SK-N-SH (cell line): ENCODE measurements at regions not wholly inside any gene's neighbourhood (a gene's known extent, or its start where the extent isn't known, plus 50 kb on each side); places are given as distances from the start of the nearest gene placed in this dataset.
A peak's percentile ranks its signal among the peaks of the same experiment; 100 is the strongest.

Source experiments
- CTCF ChIA-PET: fragments of 300-600, 350-600 bp; formaldehyde crosslinking; extraction: SDS; loops from one replicate; lab custom pipeline; 2021; lab: Yijun Ruan, JAX
- POLR2A ChIA-PET: fragments of 350-600 bp; sonication (Branson Sonifier 250); formaldehyde crosslinking; extraction: SDS; loops from one replicate; lab custom pipeline; 2020; ENCODE audit warnings: antibody characterized with exemption, inconsistent platforms; lab: Yijun Ruan, JAX
- DNase-seq: peaks from one replicate; pipeline ENCODE4 v3.0.0; 2012
- H2AFZ ChIP-seq: fragments of 200-600 bp; sonication (generic); 2 replicates; pipeline ENCODE4 v1.8.1; 2016; ENCODE audit warnings: antibody characterized with exemption, mild to moderate bottlenecking, low read depth
- H3F3A ChIP-seq: fragments of 200-600 bp; sonication (generic); replicated peaks from 2 replicates; pipeline ENCODE3; 2016; ENCODE audit warnings: antibody characterized with exemption, mild to moderate bottlenecking; ENCODE audit not compliant: insufficient read depth
- H3K27ac ChIP-seq, 2 experiments: fragments of 200-500 bp in 1 of 2; fragments of 200-600 bp in 1 of 2; sonication (Bioruptor generic) in 1 of 2; sonication (generic), shearing (Covaris generic) in 1 of 2; 2 replicates each; pipeline versions ENCODE4 v1.5.1 to v1.6.1; 2014 to 2016; ENCODE audit warnings: low read depth in 2 of 2, inconsistent platforms in 1 of 2, low read length in 1 of 2, mild to moderate bottlenecking in 1 of 2, mixed read lengths in 1 of 2
- H3K27me3 ChIP-seq: fragments of 200-600 bp; sonication (generic), shearing (Covaris generic); 2 replicates; pipeline ENCODE4 v1.6.1; 2016; ENCODE audit warnings: mixed run types; ENCODE audit not compliant: insufficient read depth
- H3K36me3 ChIP-seq, 2 experiments: fragments of 200-500 bp in 1 of 2; fragments of 200-600 bp in 1 of 2; sonication (Bioruptor generic) in 1 of 2; sonication (generic) in 1 of 2; replicated peaks in 1 of 2; 2 replicates each; pipeline versions ENCODE3 to v1.5.1; 2014 to 2016; ENCODE audit warnings: low read length in 1 of 2, mild to moderate bottlenecking in 1 of 2; ENCODE audit not compliant: insufficient read depth in 2 of 2, control insufficient read depth in 1 of 2
- H3K4me1 ChIP-seq, 2 experiments: fragments of 200-500 bp in 1 of 2; fragments of 200-600 bp in 1 of 2; sonication (Bioruptor generic) in 1 of 2; sonication (generic), shearing (Covaris generic) in 1 of 2; 2 replicates each; pipeline versions ENCODE4 v1.5.1 to v1.6.1; 2014 to 2016; ENCODE audit warnings: low read depth in 1 of 2, low read length in 1 of 2, mixed run types in 1 of 2; ENCODE audit not compliant: insufficient read depth in 2 of 2, control insufficient read depth in 1 of 2
- H3K4me2 ChIP-seq: fragments of 200-600 bp; sonication (generic), shearing (Covaris generic); 2 replicates; pipeline ENCODE4 v1.6.1; 2017; ENCODE audit warnings: mixed run types
- H3K4me3 ChIP-seq, 2 experiments: fragments of 200-500 bp in 1 of 2; fragments of 200-600 bp in 1 of 2; sonication (Bioruptor generic) in 1 of 2; sonication (generic), shearing (Covaris generic) in 1 of 2; 2 replicates each; pipeline versions ENCODE4 v1.5.1 to v1.8.1; 2014 to 2016; ENCODE audit warnings: low read depth in 2 of 2, inconsistent platforms in 1 of 2, low read length in 1 of 2, mild to moderate bottlenecking in 1 of 2, mixed read lengths in 1 of 2, moderate library complexity in 1 of 2
- H3K79me2 ChIP-seq: fragments of 200-600 bp; sonication (generic); 2 replicates; pipeline ENCODE4 v1.8.1; 2017; ENCODE audit warnings: mild to moderate bottlenecking; ENCODE audit not compliant: insufficient read depth
- H3K9ac ChIP-seq: fragments of 200-600 bp; sonication (generic); 2 replicates; pipeline ENCODE4 v1.6.1; 2017; ENCODE audit warnings: mixed run types
- H3K9me2 ChIP-seq: fragments of 200-600 bp; sonication (generic); 2 replicates; pipeline ENCODE4 v1.6.1; 2017; ENCODE audit warnings: mixed run types
- H3K9me3 ChIP-seq: fragments of 200-600 bp; sonication (generic); 2 replicates; pipeline ENCODE4 v1.6.1; 2017; ENCODE audit warnings: mixed run types, mild to moderate bottlenecking, moderate library complexity
- H4K20me1 ChIP-seq: fragments of 200-600 bp; sonication (generic); 2 replicates; pipeline ENCODE4 v1.6.1; 2017; ENCODE audit warnings: mild to moderate bottlenecking, mixed run types; ENCODE audit not compliant: insufficient read depth
- CTCF ChIP-seq: fragments of 200-600 bp; sonication (generic); IDR thresholded peaks from 2 replicates; pipeline ENCODE4 v1.6.1; 2017; ENCODE audit warnings: antibody characterized with exemption, mild to moderate bottlenecking, moderate library complexity
- EZH2phosphoT487 ChIP-seq: fragments of 200-600 bp; sonication (generic); IDR thresholded peaks from 2 replicates; pipeline ENCODE4 v1.6.1; 2017; ENCODE audit warnings: low read depth, mixed run types, mild to moderate bottlenecking, antibody characterized with exemption, moderate library complexity, borderline replicate concordance
- FOSL2 ChIP-seq: IDR thresholded peaks from 2 replicates; pipeline ENCODE4 v1.4.0; 2012; ENCODE audit warnings: low read depth, mild to moderate bottlenecking, moderate library complexity, borderline replicate concordance
- FOXJ3 ChIP-seq: sonication (generic); formaldehyde crosslinking; IDR thresholded peaks from 2 replicates; pipeline ENCODE4 v1.5.1; 2020; ENCODE audit warnings: mild to moderate bottlenecking, missing genetic modification reagents
- JUND ChIP-seq: IDR thresholded peaks from 2 replicates; pipeline ENCODE4 v1.4.0; 2012
- RAD21 ChIP-seq: IDR thresholded peaks from 2 replicates; pipeline ENCODE4 v1.6.1; 2012; ENCODE audit warnings: mild to moderate bottlenecking, low read length
- RCOR1 ChIP-seq: fragments of 150-350 bp; IDR thresholded peaks from 2 replicates; pipeline ENCODE4 v1.6.1; 2017; ENCODE audit warnings: antibody characterized with exemption, low read length
- RFX5 ChIP-seq: IDR thresholded peaks from 2 replicates; pipeline ENCODE4 v1.6.1; 2012; ENCODE audit warnings: mild to moderate bottlenecking, improper control_type of control experiment, low read length
- RXRA ChIP-seq: IDR thresholded peaks from 2 replicates; pipeline ENCODE4 v1.4.0; 2012; ENCODE audit warnings: low read depth, mild to moderate bottlenecking, borderline replicate concordance
- TAF1 ChIP-seq: IDR thresholded peaks from 2 replicates; pipeline ENCODE4 v1.6.1; 2012; ENCODE audit warnings: low read depth, mild to moderate bottlenecking, low read length, moderate library complexity, borderline replicate concordance
- TEAD4 ChIP-seq: IDR thresholded peaks from 2 replicates; pipeline ENCODE4 v1.4.0; 2012; ENCODE audit warnings: mild to moderate bottlenecking, borderline replicate concordance; ENCODE audit not compliant: insufficient read depth
- USF1 ChIP-seq: IDR thresholded peaks from 2 replicates; pipeline ENCODE4 v1.4.0; 2012; ENCODE audit warnings: low read depth, borderline replicate concordance
- YY1 ChIP-seq: IDR thresholded peaks from 2 replicates; pipeline ENCODE4 v1.4.0; 2012; ENCODE audit warnings: low read depth, mild to moderate bottlenecking
- WGBS: methylation state at CpG from one replicate; pipeline ENCODE4 v1.1.6; 2017; ENCODE audit warnings: low lambda C conversion rate; 5-methylcytosine and 5-hydroxymethylcytosine counted together
- TF ChIP-seq, protein P1 (sequence below): fragments of 150-350 bp; IDR thresholded peaks from 2 replicates; pipeline ENCODE4 v1.6.1; 2016; ENCODE audit warnings: mild to moderate bottlenecking, low read depth, low read length

DNA sequence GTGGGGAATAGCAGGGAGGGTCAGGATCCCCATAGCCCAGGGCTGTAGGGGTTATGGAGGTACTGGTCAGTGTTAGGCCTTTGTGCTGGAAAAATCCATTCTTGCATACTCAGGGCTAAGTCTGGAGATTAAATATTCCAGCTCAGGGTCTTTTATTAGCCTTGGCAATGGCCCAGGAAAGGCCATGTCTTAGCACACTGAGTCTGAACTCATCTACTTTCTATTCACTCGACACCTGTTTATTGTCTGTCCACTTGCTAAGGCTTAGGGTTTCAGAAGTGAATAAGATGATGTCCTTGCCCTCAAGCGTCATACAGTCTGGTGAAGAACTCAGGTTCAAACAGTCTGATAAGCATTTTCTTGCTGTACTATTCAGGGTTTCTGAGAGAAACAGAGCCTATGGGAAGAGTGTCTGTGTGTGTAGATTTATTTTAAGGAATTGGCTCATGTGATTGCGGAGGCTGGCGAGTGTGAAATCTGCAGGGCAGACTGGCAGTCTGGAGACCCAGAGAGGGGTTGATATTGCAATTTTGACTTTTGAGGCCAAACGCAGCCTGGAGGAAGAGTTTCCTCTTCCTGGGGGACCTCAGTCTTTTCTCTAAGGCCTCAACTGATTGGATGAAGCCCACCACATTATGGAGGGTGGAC is 135.8 kb downstream of the RAMP3 start:
- ChIA-PET POLR2A (no interaction called here), CTCF (no interaction called here)
- H3K4me1 ChIP-seq: peaks cover 0 to 44% of the 10 kb centered on the region in 2 experiments; a peak in 1 of 4 replicates
- TF ChIP-seq, protein P1, sequence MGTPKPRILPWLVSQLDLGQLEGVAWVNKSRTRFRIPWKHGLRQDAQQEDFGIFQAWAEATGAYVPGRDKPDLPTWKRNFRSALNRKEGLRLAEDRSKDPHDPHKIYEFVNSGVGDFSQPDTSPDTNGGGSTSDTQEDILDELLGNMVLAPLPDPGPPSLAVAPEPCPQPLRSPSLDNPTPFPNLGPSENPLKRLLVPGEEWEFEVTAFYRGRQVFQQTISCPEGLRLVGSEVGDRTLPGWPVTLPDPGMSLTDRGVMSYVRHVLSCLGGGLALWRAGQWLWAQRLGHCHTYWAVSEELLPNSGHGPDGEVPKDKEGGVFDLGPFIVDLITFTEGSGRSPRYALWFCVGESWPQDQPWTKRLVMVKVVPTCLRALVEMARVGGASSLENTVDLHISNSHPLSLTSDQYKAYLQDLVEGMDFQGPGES: no peak
- TF ChIP-seq TAF1 (no peak), FOXJ3 (CRISPR knock-in tag) (no peak), EZH2phosphoT487 (no peak), FOSL2 (no peak), RCOR1 (no peak), TEAD4 (no peak), RFX5 (no peak), RXRA (no peak), JUND (no peak), USF1 (no peak), CTCF (no peak), RAD21 (no peak)
- 48% methylated on average over 5 of the region's 5 CpGs for WGBS
- no peaks in the 10 kb centered on the region for H3F3A ChIP-seq
- no peaks in the 10 kb centered on the region for H3K79me2 ChIP-seq
- H3K9me3 ChIP-seq: no peaks in the 10 kb centered on the region
- H3K9me2 ChIP-seq: no peaks in the 10 kb centered on the region
- H3K4me2 ChIP-seq: no peak overlapping the region
- H2AFZ ChIP-seq: no peak overlapping the region
- H4K20me1 ChIP-seq: no peaks in the 10 kb centered on the region
- no peaks in the 10 kb centered on the region for H3K36me3 ChIP-seq
- H3K9ac ChIP-seq: no peak overlapping the region
- DNase-seq: no peak
- no peaks in the 10 kb centered on the region for H3K27me3 ChIP-seq
- H3K4me3 ChIP-seq: no peak overlapping the region
- H3K27ac ChIP-seq: peak overlapping the region in 1 of 2 experiments; percentile 85; a peak in 2 of 4 replicates

DNA sequence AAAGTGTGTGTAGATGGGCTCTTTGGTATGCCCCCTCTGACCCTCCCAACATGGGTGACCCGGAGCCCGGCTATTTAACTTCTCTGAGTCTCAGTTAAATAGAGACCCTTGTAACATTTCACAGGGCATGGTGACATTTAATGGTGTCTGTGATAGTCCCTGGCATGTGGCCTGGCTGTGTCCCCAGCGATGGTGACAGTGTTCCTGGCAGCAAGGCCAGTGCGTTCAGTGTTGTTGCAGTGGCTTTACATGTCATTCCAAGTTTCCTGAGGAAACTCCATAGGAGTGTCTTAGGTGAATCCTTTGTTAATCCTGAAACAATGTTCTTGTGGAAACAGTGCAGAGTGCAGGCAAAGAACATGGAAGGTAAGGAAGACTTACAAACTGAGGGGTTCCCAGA is 137.0 kb downstream of the RAMP3 start:
- POLR2A ChIA-PET: interaction anchor here (1.5 kb wide), 1 partner anchor 53 kb away, joined by 4 read pairs; no protein-coding TSS in a partner anchor
- no peaks in the 10 kb centered on the region for H3K79me2 ChIP-seq
- H3K27me3 ChIP-seq: no peaks in the 10 kb centered on the region
- H3K4me2 ChIP-seq: no peak overlapping the region
- H3K9me2 ChIP-seq: no peaks in the 10 kb centered on the region
- 52% methylated on average over 4 of the region's 4 CpGs for WGBS
- no peak overlapping the region for H2AFZ ChIP-seq
- CTCF ChIA-PET: interaction anchor here (0.8 to 2.8 kb wide), 2 partner anchors 14 to 35 kb away, joined by 3 to 12 read pairs; no protein-coding TSS in a partner anchor
- no peaks in the 10 kb centered on the region for H4K20me1 ChIP-seq
- no peaks in the 10 kb centered on the region for H3K36me3 ChIP-seq
- H3K9ac ChIP-seq: no peak overlapping the region
- no peaks in the 10 kb centered on the region for H3F3A ChIP-seq
- no peaks in the 10 kb centered on the region for H3K9me3 ChIP-seq
- no peak for TF ChIP-seq YY1
- DNase-seq: no peak
- H3K4me1 ChIP-seq: peaks cover 0 to 44% of the 10 kb centered on the region in 2 experiments; a peak in 1 of 4 replicates
- H3K4me3 ChIP-seq: no peak overlapping the region
- H3K27ac ChIP-seq: peak overlapping the region in 1 of 2 experiments; percentile 89; a peak in 2 of 4 replicates
